GM10266 (cell line): ENCODE measurements at regions not wholly inside any gene's neighbourhood (a gene's known extent, or its start where the extent isn't known, plus 50 kb on each side); places are given as distances from the start of the nearest gene placed in this dataset.

Source experiments
- DNase-seq: peaks from one replicate; pipeline ENCODE4 v3.0.0; 2012; ENCODE audit errors: extremely low spot score
- TF ChIP-seq, protein P1 (sequence below): IDR thresholded peaks from 2 replicates; pipeline ENCODE4 v1.5.1; 2012; ENCODE audit warnings: mild to moderate bottlenecking, low read depth; ENCODE audit not compliant: control insufficient read depth, insufficient read depth; ENCODE audit errors: missing control alignments

GRCh38 chr4:124564121-124564520, 148.4 kb downstream of the ANKRD50 start:
- TF ChIP-seq, protein P1, sequence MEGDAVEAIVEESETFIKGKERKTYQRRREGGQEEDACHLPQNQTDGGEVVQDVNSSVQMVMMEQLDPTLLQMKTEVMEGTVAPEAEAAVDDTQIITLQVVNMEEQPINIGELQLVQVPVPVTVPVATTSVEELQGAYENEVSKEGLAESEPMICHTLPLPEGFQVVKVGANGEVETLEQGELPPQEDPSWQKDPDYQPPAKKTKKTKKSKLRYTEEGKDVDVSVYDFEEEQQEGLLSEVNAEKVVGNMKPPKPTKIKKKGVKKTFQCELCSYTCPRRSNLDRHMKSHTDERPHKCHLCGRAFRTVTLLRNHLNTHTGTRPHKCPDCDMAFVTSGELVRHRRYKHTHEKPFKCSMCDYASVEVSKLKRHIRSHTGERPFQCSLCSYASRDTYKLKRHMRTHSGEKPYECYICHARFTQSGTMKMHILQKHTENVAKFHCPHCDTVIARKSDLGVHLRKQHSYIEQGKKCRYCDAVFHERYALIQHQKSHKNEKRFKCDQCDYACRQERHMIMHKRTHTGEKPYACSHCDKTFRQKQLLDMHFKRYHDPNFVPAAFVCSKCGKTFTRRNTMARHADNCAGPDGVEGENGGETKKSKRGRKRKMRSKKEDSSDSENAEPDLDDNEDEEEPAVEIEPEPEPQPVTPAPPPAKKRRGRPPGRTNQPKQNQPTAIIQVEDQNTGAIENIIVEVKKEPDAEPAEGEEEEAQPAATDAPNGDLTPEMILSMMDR: no peak
- no peak for DNase-seq

DNA sequence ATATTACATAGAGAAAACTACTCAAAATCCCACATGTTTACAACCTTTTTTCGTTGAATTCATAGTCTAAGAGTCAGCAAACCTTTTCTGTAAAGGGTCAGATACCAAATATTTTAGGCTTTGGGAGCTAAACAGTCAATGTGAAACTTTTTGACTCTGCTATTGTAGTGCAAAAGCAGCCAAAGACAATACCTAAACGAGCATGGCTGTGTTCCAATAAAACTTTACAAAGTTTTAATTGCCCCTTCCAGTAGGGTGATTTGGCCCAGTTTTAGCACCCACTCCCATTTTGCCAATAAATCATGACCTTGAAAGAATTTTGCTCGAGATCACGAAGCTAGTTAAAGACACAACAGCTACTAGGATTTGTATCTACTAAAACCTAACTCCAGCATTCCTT, 147.2 kb downstream of the ANKRD50 start:
- DNase-seq: no peak
- TF ChIP-seq, protein P1: no peak

DNA sequence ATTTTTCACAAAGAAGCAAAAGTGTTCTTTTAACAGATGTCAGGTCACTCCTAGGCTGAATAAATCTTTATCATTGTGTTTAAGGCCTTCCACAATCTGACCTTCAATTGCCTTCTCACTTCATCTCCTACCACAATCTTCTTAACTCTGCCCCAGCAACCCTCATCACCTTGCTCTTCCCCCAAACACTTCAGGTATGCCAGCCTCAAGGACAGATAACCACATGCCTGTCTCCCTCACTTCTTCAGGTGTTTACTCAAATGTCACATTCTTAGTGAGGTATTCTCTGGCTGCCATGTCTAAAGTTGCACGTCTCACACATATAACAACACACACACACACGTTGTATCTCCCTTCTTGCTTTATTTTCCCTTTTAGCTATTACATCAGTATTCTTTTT, 146.5 kb downstream of the ANKRD50 start:
- DNase-seq: no peak

GRCh38 chr4:124573056-124573455, 139.5 kb downstream of the ANKRD50 start:
- no peak for DNase-seq
- TF ChIP-seq, protein P1: no peak

More for the DNA sequence above, 146.5 kb downstream of the ANKRD50 start:
- TF ChIP-seq, protein P1: no peak

GRCh38 chr4:124579896-124580295, 132.6 kb downstream of the ANKRD50 start:
- DNase-seq: no peak

GRCh38 chr4:124583797-124584196, 128.7 kb downstream of the ANKRD50 start:
- TF ChIP-seq, protein P1: no peak
- DNase-seq: no peak

More at GRCh38 chr4:124579896-124580295, 132.6 kb downstream of the ANKRD50 start:
- TF ChIP-seq, protein P1: no peak

- TF ChIP-seq, protein P1: no peak
- DNase-seq: no peak
Observed at GRCh38 chr4:124589786-124590185, 122.7 kb downstream of the ANKRD50 start.

- TF ChIP-seq, protein P1: no peak
- no peak for DNase-seq
Observed at GRCh38 chr4:124590480-124590879, 122.1 kb downstream of the ANKRD50 start.
